Fibroblast of the aortic adventitia (primary cell): ENCODE measurements at regions not wholly inside any gene's neighbourhood (a gene's known extent, or its start where the extent isn't known, plus 50 kb on each side); places are given as distances from the start of the nearest gene placed in this dataset.
A peak's percentile ranks its signal among the peaks of the same experiment; 100 is the strongest.

Source experiments
- DNase-seq: peaks from one replicate; pipeline ENCODE4 v3.0.0-alpha.2; 2010; ENCODE audit warnings: low read depth
- H3K4me3 ChIP-seq: 2 replicates; pipeline ENCODE4 v1.5.1; 2011; ENCODE audit warnings: low read depth, mild to moderate bottlenecking, control low read depth, low read length, moderate library complexity
- TF ChIP-seq, protein P1 (sequence below): IDR thresholded peaks from 2 replicates; pipeline ENCODE4 v1.5.1; 2011; ENCODE audit warnings: mild to moderate bottlenecking, low read length, control low read depth, inconsistent platforms; ENCODE audit not compliant: insufficient read depth

DNA sequence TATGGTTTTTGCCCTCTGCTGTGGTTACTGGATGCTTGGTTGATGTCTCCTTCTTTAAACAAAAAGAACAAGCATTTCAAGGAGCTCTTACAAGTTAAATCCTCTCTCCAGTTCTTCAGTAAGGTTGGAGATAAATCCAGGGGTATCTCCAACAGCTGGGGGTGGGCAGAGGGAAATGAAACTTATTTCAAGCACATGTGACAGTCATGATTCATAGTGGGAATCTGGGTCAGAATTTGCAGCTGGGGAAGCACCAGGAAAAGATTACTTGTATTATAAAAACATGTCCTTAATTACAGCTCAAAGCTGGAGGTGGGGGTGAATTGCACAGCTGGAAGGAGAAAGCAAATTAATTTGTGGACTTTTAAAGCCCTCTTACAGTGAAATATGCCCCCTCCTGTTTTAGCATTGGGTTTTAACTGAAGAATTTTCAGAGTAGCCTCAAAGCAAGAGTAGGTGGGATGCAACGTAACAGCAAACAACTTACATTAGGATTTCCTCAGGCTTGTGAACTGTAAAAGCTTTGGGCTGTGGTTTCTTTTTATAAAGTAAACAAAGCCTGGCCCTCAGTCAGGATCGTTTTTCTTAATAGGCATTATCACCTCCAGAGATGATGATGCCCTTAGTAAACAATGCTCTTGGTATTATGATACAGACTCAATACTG is 596.4 kb downstream of the NYAP2 start:
- DNase-seq = peak; percentile 39
- TF ChIP-seq, protein P1, sequence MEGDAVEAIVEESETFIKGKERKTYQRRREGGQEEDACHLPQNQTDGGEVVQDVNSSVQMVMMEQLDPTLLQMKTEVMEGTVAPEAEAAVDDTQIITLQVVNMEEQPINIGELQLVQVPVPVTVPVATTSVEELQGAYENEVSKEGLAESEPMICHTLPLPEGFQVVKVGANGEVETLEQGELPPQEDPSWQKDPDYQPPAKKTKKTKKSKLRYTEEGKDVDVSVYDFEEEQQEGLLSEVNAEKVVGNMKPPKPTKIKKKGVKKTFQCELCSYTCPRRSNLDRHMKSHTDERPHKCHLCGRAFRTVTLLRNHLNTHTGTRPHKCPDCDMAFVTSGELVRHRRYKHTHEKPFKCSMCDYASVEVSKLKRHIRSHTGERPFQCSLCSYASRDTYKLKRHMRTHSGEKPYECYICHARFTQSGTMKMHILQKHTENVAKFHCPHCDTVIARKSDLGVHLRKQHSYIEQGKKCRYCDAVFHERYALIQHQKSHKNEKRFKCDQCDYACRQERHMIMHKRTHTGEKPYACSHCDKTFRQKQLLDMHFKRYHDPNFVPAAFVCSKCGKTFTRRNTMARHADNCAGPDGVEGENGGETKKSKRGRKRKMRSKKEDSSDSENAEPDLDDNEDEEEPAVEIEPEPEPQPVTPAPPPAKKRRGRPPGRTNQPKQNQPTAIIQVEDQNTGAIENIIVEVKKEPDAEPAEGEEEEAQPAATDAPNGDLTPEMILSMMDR = no peak
- no peak overlapping the region for H3K4me3 ChIP-seq

DNA sequence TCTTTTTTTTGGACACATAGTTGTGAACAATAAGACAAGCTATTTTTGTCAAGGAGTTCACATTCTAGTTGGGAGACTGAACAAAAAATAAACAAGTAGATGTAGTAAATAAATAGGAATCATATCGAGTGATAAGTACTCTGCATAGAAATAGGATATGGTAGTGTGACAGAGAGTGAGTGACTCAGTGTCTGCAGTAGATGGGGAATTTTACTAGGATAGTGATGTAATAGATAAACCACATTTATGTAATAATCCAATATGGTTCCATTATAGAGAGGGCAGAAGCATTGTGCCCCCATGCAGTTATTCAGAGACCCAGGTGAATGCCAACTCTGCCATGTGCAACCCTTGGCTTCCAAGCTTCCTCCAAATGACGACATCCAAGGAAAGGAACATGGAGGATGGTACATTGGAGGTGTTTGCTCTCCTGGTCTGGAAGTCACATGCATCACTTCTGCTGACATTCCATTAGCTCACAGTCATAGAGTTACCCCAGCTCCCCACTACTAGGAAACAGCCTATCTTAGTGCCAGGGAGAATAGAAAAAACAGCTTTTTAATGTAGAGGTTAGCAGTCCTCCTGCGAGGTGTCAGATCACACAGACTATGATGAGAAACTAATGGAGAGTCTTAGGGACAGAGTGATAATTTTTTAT is 595.4 kb downstream of the NYAP2 start:
- TF ChIP-seq, protein P1 = no peak
- no peak for DNase-seq
- no peak overlapping the region for H3K4me3 ChIP-seq

DNA sequence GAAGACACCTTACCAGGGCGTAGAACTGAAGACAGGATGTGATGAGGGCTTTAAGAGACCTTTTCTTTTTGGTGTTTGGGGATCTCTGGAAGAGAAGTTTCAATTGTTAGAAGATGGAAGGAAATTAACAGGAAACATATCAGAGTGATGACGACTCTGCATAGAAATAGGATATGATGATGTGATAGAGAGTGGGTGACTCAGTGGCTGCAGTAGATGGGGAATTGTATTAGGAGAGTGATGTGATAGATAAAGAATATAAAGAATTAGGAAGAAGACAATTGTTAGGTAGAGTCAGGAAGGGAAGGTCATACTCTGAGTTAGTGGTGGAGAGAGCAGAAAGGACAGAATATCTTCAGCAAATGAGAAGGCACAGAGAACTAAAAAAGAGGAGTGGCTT is 593.9 kb downstream of the NYAP2 start:
- DNase-seq = peak; percentile 71
- no peak overlapping the region for H3K4me3 ChIP-seq
- TF ChIP-seq, protein P1 = no peak

DNA sequence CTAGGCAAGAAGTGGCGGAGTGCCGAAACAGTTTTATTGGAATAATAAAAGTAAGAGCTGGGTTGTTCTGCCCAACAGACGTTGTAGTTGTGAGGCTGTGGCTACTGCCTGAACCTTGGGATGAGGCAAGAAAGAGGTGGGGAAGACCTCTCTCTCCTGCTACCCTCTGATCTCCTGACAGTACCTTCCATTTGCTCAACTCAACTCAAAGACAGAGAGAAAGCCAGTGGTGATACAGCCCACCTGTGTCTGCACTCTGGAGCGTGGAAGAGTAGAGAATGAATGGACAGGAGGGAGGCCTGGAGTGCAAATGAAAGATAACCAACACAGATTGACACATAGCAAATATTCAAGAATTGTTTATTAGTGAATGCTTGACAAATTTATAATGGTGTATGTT is 590.3 kb downstream of the NYAP2 start:
- no peak overlapping the region for H3K4me3 ChIP-seq
- DNase-seq = no peak
- TF ChIP-seq, protein P1 = no peak

DNA sequence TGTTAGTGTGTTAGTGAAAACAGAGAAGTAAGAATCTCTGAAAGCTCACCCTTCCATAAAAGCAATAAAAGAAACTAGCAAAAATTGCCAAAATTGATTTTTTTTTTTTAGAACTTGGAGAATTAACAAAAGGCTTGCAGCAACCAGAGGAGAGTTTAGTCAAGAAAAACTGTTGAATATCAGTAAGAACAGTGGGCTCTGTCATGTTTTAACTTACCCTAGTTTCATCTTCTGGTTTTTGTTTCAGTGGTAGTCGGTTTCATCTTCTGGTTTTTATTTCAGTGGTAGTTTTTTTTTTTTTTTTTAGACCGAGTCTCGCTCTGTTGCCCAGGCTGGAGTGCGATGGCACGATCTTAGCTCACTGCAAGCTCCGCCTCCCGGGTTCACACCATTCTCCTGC is 580.9 kb downstream of the NYAP2 start:
- DNase-seq = no peak
- TF ChIP-seq, protein P1 = no peak
- no peak overlapping the region for H3K4me3 ChIP-seq

DNA sequence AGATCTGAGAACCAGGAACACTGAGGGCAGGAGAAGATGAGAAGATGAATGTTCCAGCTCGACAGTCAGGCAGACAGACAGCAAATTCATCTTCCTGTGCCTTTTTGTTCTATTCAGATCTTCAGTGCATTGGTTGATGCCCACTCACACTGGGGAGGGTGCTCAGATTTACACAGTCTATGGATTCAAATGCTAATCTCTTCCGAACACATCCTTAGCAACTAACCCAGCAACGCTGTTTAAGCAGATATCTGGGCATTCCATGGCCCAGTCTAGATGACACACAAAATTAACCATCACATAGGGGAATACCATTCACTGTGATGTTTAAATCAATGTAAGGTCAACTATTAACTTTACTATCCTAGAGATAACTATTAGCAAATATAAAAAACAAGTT is 571.9 kb downstream of the NYAP2 start:
- TF ChIP-seq, protein P1 = no peak
- no peak for DNase-seq
- H3K4me3 ChIP-seq = no peak overlapping the region
